ENCODE measurements at regions not wholly inside any gene's neighbourhood (a gene's known extent, or its start where the extent isn't known, plus 50 kb on each side); places are given as distances from the start of the nearest gene placed in this dataset.

DNA sequence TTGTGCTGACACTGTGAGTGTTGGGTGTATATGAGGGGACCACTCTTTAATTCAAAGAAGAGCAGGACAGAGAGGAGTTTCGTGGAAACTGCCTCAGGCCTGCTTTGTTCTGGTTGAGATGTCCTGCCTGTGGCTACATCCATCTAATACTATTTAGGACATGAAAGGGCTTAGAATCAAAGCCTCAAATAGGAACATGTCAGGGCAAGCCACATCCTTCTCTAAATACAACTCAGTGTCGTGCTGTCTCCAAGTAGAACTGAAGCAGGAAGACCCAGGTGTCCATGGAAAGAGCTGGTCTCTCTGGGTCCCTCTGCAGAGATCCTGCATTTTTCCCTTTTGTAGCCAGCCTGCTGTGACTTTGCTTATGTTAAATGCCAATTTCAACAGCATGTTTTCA, 156.2 kb upstream of the UMPS start:
- Histone ChIP-seq H3K4me3 (ENCODE audit: extremely low read depth in 1 of 4, insufficient read depth in 2 of 4, low read depth in 3 of 4, low read length in 4 of 4) (no peak overlapping the region), H3K27me3 (replicated peaks in 1 of 4; ENCODE audit: control insufficient read depth in 3 of 4, extremely low read depth in 1 of 4, insufficient read depth in 3 of 4, low read length in 3 of 4) (peaks cover 0 to 2% (median 0%) of the 10 kb centered on the region in 4 experiments; a peak in 1 of 7 replicates), H2BK15ac (ENCODE audit: low read length) (no peak overlapping the region), H3K4me1 (replicated peaks in 1 of 4; ENCODE audit: control insufficient read depth in 3 of 4, insufficient read depth in 4 of 4, low read length in 3 of 4) (no peaks in the 10 kb centered on the region), H3K14ac (ENCODE audit: insufficient read length) (no peak overlapping the region), H3K27ac (ENCODE audit: low read depth, low read length) (no peak overlapping the region), H2BK120ac (replicated peaks; ENCODE audit: low read depth, low read length) (no peak overlapping the region), H2AFZ (ENCODE audit: low read length) (no peak overlapping the region), H3K4ac (replicated peaks; ENCODE audit: insufficient read length, low read depth, low read length) (no peak overlapping the region), H4K5ac (ENCODE audit: insufficient read length, low read depth, low read length) (no peak overlapping the region), H3K36me3 (ENCODE audit: control insufficient read depth in 2 of 4, insufficient read depth in 4 of 4, low read length in 3 of 4) (no peaks in the 10 kb centered on the region), H2BK12ac (ENCODE audit: low read depth, low read length) (no peak overlapping the region), H4K20me1 (replicated peaks in 1 of 2; ENCODE audit: control insufficient read depth in 1 of 2, insufficient read depth in 2 of 2, low read length in 2 of 2) (no peaks in the 10 kb centered on the region), H3K56ac (replicated peaks; ENCODE audit: insufficient read length, low read depth, low read length) (no peak overlapping the region), H4K91ac (replicated peaks; ENCODE audit: insufficient read length, low read length) (no peak overlapping the region), H3K79me1 (ENCODE audit: low read depth, low read length) (no peaks in the 10 kb centered on the region), H3K9ac (replicated peaks in 1 of 4; ENCODE audit: extremely low read depth in 1 of 4, low read depth in 3 of 4, low read length in 3 of 4) (no peak overlapping the region), H3K4me2 (ENCODE audit: insufficient read depth in 1 of 2, low read depth in 2 of 2, low read length in 2 of 2) (no peak overlapping the region), H3K79me2 (ENCODE audit: control insufficient read depth in 1 of 2, insufficient read depth in 2 of 2, low read length in 2 of 2) (no peaks in the 10 kb centered on the region), H3K18ac (ENCODE audit: extremely low read depth, low read length) (no peak overlapping the region), H3K9me3 (ENCODE audit: insufficient read depth in 2 of 2, low read depth in 1 of 2, low read length in 1 of 2) (no peaks in the 10 kb centered on the region), H2BK5ac (ENCODE audit: low read depth, low read length) (no peak overlapping the region), H4K8ac (ENCODE audit: extremely low read depth, insufficient read depth, low read length) (no peak overlapping the region), H2BK20ac (ENCODE audit: low read length) (no peak overlapping the region), H3K23me2 (ENCODE audit: low read depth, low read length) (no peaks in the 10 kb centered on the region), H2AK5ac (ENCODE audit: low read depth, low read length) (no peak overlapping the region), H3K23ac (ENCODE audit: insufficient read length) (no peak overlapping the region)
- 89% methylated on average over 2 of the region's 2 CpGs; no CpG with 5 or more reads in 1 of the 2 experiments for WGBS, 2 experiments (ENCODE audit: extremely low coverage in 1 of 2, insufficient coverage in 1 of 2, insufficient read length in 1 of 2, insufficient replicate concordance in 2 of 2, low coverage in 1 of 2, low lambda C conversion rate in 2 of 2, missing lambda C conversion rate in 1 of 2)
- no peak for DNase-seq (ENCODE audit: low read depth in 1 of 2, low spot score in 2 of 2)
- ChIA-PET POLR2A (ENCODE audit: partially characterized antibody) (no interaction called here), CTCF (ENCODE audit: partially characterized antibody) (interaction anchor here (0.6 to 1.4 kb wide), 6 partner anchors 9 to 311 kb away, joined by 3 to 5 read pairs (median 3); no protein-coding TSS in a partner anchor)
- no peak for FAIRE-seq
- TF ChIP-seq CHD1 (IDR thresholded peaks at IDR 0.05; ENCODE audit: low read depth, low read length) (no peak), GABPA (IDR thresholded peaks at IDR 0.05; ENCODE audit: borderline replicate concordance, insufficient read depth, low read length) (no peak), NANOG (IDR thresholded peaks at IDR 0.05; ENCODE audit: insufficient read depth, low read depth, low read length, poor library complexity, severe bottlenecking) (no peak), RBBP5 (IDR thresholded peaks at IDR 0.05; ENCODE audit: borderline replicate concordance, low read depth, low read length) (no peak), EP300 (IDR thresholded peaks at IDR 0.05; ENCODE audit: borderline replicate concordance in 1 of 2, low read depth in 2 of 2, low read length in 2 of 2) (no peak)
